ENCODE measurements at regions not wholly inside any gene's neighbourhood (a gene's known extent, or its start where the extent isn't known, plus 50 kb on each side); places are given as distances from the start of the nearest gene placed in this dataset.

- TF ChIP-seq CTCF (IDR thresholded peaks at IDR 0.05) (no peak), POLR2A (IDR thresholded peaks at IDR 0.05) (no peak), EP300 (IDR thresholded peaks at IDR 0.05) (no peak), POLR2AphosphoS5 (IDR thresholded peaks at IDR 0.05) (no peak)
These were observed 491.7 kb downstream of the PRR16 start for GRCh38 chr5:120955795-120956194.
